HG03060 (cell line): ENCODE measurements at regions not wholly inside any gene's neighbourhood (a gene's known extent, or its start where the extent isn't known, plus 50 kb on each side); places are given as distances from the start of the nearest gene placed in this dataset.

Source experiments
- ATAC-seq: cut with Tn5 transposase; IDR thresholded peaks from one replicate; pipeline ENCODE4 v1.9.1; 2021; ENCODE audit warnings: low read depth, moderate number of reproducible peaks; ENCODE audit not compliant: unreplicated experiment

GRCh38 chr20:60804918-60805630 is 447.0 kb upstream of the CDH4 start:
- no peak for ATAC-seq

GRCh38 chr20:60806354-60806753 is 445.7 kb upstream of the CDH4 start:
- no peak for ATAC-seq

GRCh38 chr20:60806824-60807223 is 445.2 kb upstream of the CDH4 start:
- no peak for ATAC-seq

- no peak for ATAC-seq
Observed at GRCh38 chr20:60808003-60808672, 443.9 kb upstream of the CDH4 start.

GRCh38 chr20:60808701-60809100 is 443.4 kb upstream of the CDH4 start:
- no peak for ATAC-seq

- no peak for ATAC-seq
Observed at GRCh38 chr20:60810561-60810960, 441.5 kb upstream of the CDH4 start.

GRCh38 chr20:60812561-60812960 is 439.5 kb upstream of the CDH4 start:
- no peak for ATAC-seq

- ATAC-seq, result no peak
Observed at GRCh38 chr20:60813066-60813465, 439.0 kb upstream of the CDH4 start.

GRCh38 chr20:60815656-60816055 is 436.4 kb upstream of the CDH4 start:
- no peak for ATAC-seq

GRCh38 chr20:60816901-60817300 is 435.2 kb upstream of the CDH4 start:
- ATAC-seq, result no peak

GRCh38 chr20:60817891-60818290 is 434.2 kb upstream of the CDH4 start:
- no peak for ATAC-seq

GRCh38 chr20:60819511-60819910 is 432.6 kb upstream of the CDH4 start:
- no peak for ATAC-seq

- ATAC-seq, result no peak
Observed at GRCh38 chr20:60820149-60820548, 431.9 kb upstream of the CDH4 start.

GRCh38 chr20:60820918-60821317 is 431.1 kb upstream of the CDH4 start:
- ATAC-seq, result no peak

- no peak for ATAC-seq
Observed at GRCh38 chr20:60822699-60823607, 429.1 kb upstream of the CDH4 start.

GRCh38 chr20:60835876-60836275 is 416.2 kb upstream of the CDH4 start:
- ATAC-seq, result no peak

GRCh38 chr20:60837173-60837770 is 414.8 kb upstream of the CDH4 start:
- no peak for ATAC-seq

GRCh38 chr20:60838297-60838696 is 413.8 kb upstream of the CDH4 start:
- ATAC-seq, result no peak

GRCh38 chr20:60840971-60841370 is 411.1 kb upstream of the CDH4 start:
- no peak for ATAC-seq

GRCh38 chr20:60845146-60845545 is 406.9 kb upstream of the CDH4 start:
- ATAC-seq, result no peak
